ENCODE measurements at regions not wholly inside any gene's neighbourhood (a gene's known extent, or its start where the extent isn't known, plus 50 kb on each side); places are given as distances from the start of the nearest gene placed in this dataset.
"Not testable (repeated sequence)": the region's sequence is repeated elsewhere in the genome, so short reads cannot be mapped to it uniquely, and the experiment has no call there.

- TF ChIP-seq HNRNPK (IDR thresholded peaks at IDR 0.05; ENCODE audit: low read depth, low read length, poor library complexity, severe bottlenecking), result no peak
- no peak for TF ChIP-seq ZNF879 (CRISPR knock-in tag; IDR thresholded peaks at IDR 0.05)
- TF ChIP-seq MAFK (conservative IDR thresholded peaks at IDR 0.05 in 1 of 2, IDR thresholded peaks at IDR 0.05 in 1 of 2; ENCODE audit: low read length in 2 of 2), result peak; percentile 54 to 87; a peak in 3 of 4 replicates
- no peak for TF ChIP-seq ELF1 (CRISPR knock-in tag; IDR thresholded peaks at IDR 0.05)
Observed at GRCh38 chr5:115423051-115423450, 121.5 kb downstream of the FEM1C start (continued).

DNA sequence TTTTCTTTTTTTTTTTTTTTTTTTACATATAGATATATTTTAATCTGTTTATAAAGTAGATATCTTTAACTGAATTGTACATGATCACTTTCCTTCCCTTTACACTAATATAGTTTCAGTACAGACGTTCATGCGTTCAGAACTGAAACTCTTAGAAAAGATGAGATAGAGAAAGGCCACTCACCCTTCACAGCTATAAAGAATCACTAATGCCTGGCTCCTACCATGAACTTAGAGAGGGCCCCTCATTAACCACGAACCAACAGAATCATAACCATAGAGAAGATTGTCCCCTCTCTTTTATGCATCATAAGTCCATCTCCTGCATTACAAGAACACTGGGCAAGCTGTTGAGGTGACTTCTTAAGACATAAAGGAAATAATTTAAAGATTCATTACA is 123.8 kb downstream of the FEM1C start:
- H3K27me3 ChIP-seq (ENCODE audit: control insufficient read depth in 1 of 2, insufficient read depth in 2 of 2, low read length in 2 of 2); H3K4me2 ChIP-seq (ENCODE audit: low read depth, low read length); H3K9me3 ChIP-seq (ENCODE audit: low read length); intact Hi-C loops (cut with micrococcal nuclease; ENCODE audit: unreplicated experiment); CTCF ChIA-PET (ENCODE audit: low intra/inter-chr PET ratio, low total read pairs); H3K27ac ChIP-seq (ENCODE audit: extremely low read length, insufficient read depth, low read length); H3K79me2 ChIP-seq (ENCODE audit: insufficient read depth, low read length); H3K4me3 ChIP-seq (replicated peaks in 1 of 3; ENCODE audit: insufficient read depth in 1 of 3, low read depth in 2 of 3, low read length in 3 of 3); ATAC-seq; H4K20me1 ChIP-seq (ENCODE audit: insufficient read depth, low read length); POLR2A ChIA-PET; BruUV-seq (replicated peaks); DNase-seq (ENCODE audit: low spot score); in situ Hi-C loops (cut with HindIII; ENCODE audit: extremely low pct_ligation_motif_present, low pct_unique_long_range_greater_than_20kb); FAIRE-seq; H2AFZ ChIP-seq (ENCODE audit: low read length); H3K4me1 ChIP-seq (ENCODE audit: insufficient read depth, low read length); H3K9ac ChIP-seq (ENCODE audit: insufficient read depth, low read depth, low read length); H3K36me3 ChIP-seq (replicated peaks in 1 of 2; ENCODE audit: control insufficient read depth in 1 of 2, insufficient read depth in 2 of 2, low read length in 2 of 2): not testable (repeated sequence)
- 46% methylated on average over 2 of the region's 3 CpGs for WGBS (ENCODE audit: low lambda C conversion rate)

GRCh38 chr5:115419846-115420585 is 123.6 kb upstream of the CCDC112 start:
- ATAC-seq, result no peak
- H3K4me3 ChIP-seq (replicated peaks in 1 of 3; ENCODE audit: insufficient read depth in 1 of 3, low read depth in 2 of 3, low read length in 3 of 3), result no peak overlapping the region
- no peak for DNase-seq (ENCODE audit: low spot score)
- no peaks in the 10 kb centered on the region for H3K79me2 ChIP-seq (ENCODE audit: insufficient read depth, low read length)
- H4K20me1 ChIP-seq (ENCODE audit: insufficient read depth, low read length), result no peaks in the 10 kb centered on the region
- H3K9ac ChIP-seq (ENCODE audit: insufficient read depth, low read depth, low read length), result no peak overlapping the region
- WGBS (ENCODE audit: low lambda C conversion rate), result 0% methylated on average over 1 of the region's 1 CpG
- CTCF ChIA-PET (ENCODE audit: low intra/inter-chr PET ratio, low total read pairs), result no interaction called here
- intact Hi-C loops (cut with micrococcal nuclease; ENCODE audit: unreplicated experiment), result no loop called here
- H3K27me3 ChIP-seq (ENCODE audit: control insufficient read depth in 1 of 2, insufficient read depth in 2 of 2, low read length in 2 of 2), result peaks cover 0 to 2% of the 10 kb centered on the region in 2 experiments; a peak in 3 of 5 replicates
- H3K9me3 ChIP-seq (ENCODE audit: low read length), result no peaks in the 10 kb centered on the region
- POLR2A ChIA-PET, result no interaction called here
- H2AFZ ChIP-seq (ENCODE audit: low read length), result no peak overlapping the region
- no peak overlapping the region for H3K27ac ChIP-seq (ENCODE audit: extremely low read length, insufficient read depth, low read length)
- no TSS peak for BruUV-seq (replicated peaks)
- in situ Hi-C loops (cut with HindIII; ENCODE audit: extremely low pct_ligation_motif_present, low pct_unique_long_range_greater_than_20kb), result no loop called here
- H3K36me3 ChIP-seq (replicated peaks in 1 of 2; ENCODE audit: control insufficient read depth in 1 of 2, insufficient read depth in 2 of 2, low read length in 2 of 2), result no peaks in the 10 kb centered on the region
- FAIRE-seq, result no peak
- H3K4me1 ChIP-seq (ENCODE audit: insufficient read depth, low read length), result peaks cover 3% of the 10 kb centered on the region; the same call in 1 of the 2 replicates
- H3K4me2 ChIP-seq (ENCODE audit: low read depth, low read length), result no peak overlapping the region
- TF ChIP-seq NFYB (CRISPR knock-in tag; IDR thresholded peaks at IDR 0.05) (no peak), NR2F1 (CRISPR knock-in tag; IDR thresholded peaks at IDR 0.05) (no peak), DPF2 (CRISPR knock-in tag; IDR thresholded peaks at IDR 0.05; ENCODE audit: borderline replicate concordance, low read depth) (no peak), ZNF552 (CRISPR knock-in tag; IDR thresholded peaks at IDR 0.05; ENCODE audit: borderline replicate concordance) (no peak), TCF7L2 (IDR thresholded peaks at IDR 0.05; ENCODE audit: low read depth, low read length) (no peak), ZNF280B (CRISPR knock-in tag; IDR thresholded peaks at IDR 0.05; ENCODE audit: borderline replicate concordance) (no peak), CENPT (CRISPR knock-in tag; IDR thresholded peaks at IDR 0.05; ENCODE audit: low read depth) (no peak), MED13 (CRISPR knock-in tag; IDR thresholded peaks at IDR 0.05) (no peak), PRDM4 (CRISPR knock-in tag; IDR thresholded peaks at IDR 0.05; ENCODE audit: borderline replicate concordance) (no peak)
